ENCODE measurements at regions not wholly inside any gene's neighbourhood (a gene's known extent, or its start where the extent isn't known, plus 50 kb on each side); places are given as distances from the start of the nearest gene placed in this dataset.
"Not testable (repeated sequence)": the region's sequence is repeated elsewhere in the genome, so short reads cannot be mapped to it uniquely, and the experiment has no call there.

DNA sequence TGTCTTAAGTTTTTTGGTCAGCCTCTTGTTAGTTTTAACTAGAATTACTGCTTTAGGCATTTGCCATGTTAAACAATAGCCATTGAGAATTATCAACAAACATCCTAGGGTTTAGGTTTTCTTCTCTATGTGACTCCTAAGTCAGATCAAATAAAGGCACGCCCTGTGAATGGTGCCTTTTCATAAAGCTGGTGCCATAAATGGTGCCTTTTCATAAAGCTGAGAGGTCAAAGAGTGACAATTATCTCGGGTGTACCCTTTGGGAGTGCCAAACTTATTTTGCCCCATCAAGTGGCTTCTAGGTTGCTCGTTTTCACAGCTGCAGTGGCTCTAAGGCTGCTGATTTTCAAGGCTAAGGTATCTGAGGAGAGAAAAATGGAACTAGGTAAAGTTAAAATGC, 391.6 kb downstream of the DMRTA1 start:
- TF ChIP-seq, protein P1, sequence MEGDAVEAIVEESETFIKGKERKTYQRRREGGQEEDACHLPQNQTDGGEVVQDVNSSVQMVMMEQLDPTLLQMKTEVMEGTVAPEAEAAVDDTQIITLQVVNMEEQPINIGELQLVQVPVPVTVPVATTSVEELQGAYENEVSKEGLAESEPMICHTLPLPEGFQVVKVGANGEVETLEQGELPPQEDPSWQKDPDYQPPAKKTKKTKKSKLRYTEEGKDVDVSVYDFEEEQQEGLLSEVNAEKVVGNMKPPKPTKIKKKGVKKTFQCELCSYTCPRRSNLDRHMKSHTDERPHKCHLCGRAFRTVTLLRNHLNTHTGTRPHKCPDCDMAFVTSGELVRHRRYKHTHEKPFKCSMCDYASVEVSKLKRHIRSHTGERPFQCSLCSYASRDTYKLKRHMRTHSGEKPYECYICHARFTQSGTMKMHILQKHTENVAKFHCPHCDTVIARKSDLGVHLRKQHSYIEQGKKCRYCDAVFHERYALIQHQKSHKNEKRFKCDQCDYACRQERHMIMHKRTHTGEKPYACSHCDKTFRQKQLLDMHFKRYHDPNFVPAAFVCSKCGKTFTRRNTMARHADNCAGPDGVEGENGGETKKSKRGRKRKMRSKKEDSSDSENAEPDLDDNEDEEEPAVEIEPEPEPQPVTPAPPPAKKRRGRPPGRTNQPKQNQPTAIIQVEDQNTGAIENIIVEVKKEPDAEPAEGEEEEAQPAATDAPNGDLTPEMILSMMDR (IDR thresholded peaks at IDR 0.05; ENCODE audit: unreplicated experiment): no peak
- no peaks in the 10 kb centered on the region for H3K4me1 Mint-ChIP-seq (ENCODE audit: low read depth)
- H3K27me3 Mint-ChIP-seq: no peaks in the 10 kb centered on the region
- peaks cover 3% of the 10 kb centered on the region for H3K9me3 Mint-ChIP-seq (ENCODE audit: low read depth)
- no peak for DNase-seq (ENCODE audit: low spot score, unreplicated experiment)
- no peaks in the 10 kb centered on the region for H3K36me3 Mint-ChIP-seq (ENCODE audit: insufficient read depth)
- no peak overlapping the region for H3K27ac Mint-ChIP-seq
- no peak overlapping the region for H3K4me3 Mint-ChIP-seq (ENCODE audit: low read depth)

DNA sequence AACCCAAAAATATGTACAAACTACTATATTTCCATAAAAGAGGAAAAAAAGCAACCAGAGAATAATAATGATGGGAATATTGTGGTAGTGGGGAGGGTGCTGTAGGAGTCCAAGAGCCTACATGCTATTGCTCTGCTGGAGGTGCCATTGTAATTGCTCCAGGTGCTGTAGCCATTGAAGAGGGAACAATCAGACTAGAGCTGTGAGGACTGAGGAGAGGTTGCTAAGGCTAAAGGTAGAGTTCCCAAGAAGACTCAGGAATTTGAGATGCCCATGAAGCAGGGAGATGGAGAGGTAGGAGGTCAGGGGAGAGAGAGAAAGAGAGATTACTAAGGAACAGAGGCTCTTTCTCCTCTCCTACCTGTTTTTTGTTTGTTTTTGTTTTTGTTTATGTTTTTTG, 394.0 kb downstream of the DMRTA1 start:
- H3K4me1 Mint-ChIP-seq (ENCODE audit: low read depth): no peaks in the 10 kb centered on the region
- no peak for DNase-seq (ENCODE audit: low spot score, unreplicated experiment)
- H3K4me3 Mint-ChIP-seq (ENCODE audit: low read depth): no peak overlapping the region
- H3K9me3 Mint-ChIP-seq (ENCODE audit: low read depth): peaks cover 20% of the 10 kb centered on the region
- H3K36me3 Mint-ChIP-seq (ENCODE audit: insufficient read depth): peaks cover 3% of the 10 kb centered on the region
- TF ChIP-seq, protein P1 (IDR thresholded peaks at IDR 0.05; ENCODE audit: unreplicated experiment): no peak
- no peak overlapping the region for H3K27ac Mint-ChIP-seq
- no peaks in the 10 kb centered on the region for H3K27me3 Mint-ChIP-seq

DNA sequence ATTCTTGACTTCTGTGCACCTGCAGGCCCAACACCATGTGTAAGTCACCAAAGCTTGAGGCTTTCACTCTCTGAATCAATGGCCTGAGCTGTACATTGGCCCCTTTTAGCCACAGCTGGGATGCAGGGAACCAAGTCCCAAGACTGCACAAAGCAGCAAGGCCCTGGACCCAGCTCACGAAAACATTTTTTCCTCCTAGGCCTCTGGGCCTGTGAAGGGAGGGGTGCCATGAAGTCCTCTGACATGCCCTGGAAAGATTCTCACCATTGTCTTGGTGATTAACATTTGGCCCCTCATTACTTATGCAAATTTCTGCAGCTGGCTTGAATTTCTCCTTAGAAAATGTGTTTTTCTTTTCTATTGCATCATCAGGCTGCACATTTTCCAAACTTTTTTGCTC, 398.6 kb downstream of the DMRTA1 start:
- DNase-seq (ENCODE audit: low spot score, unreplicated experiment); H3K4me3 Mint-ChIP-seq (ENCODE audit: low read depth); H3K36me3 Mint-ChIP-seq (ENCODE audit: insufficient read depth); H3K27ac Mint-ChIP-seq; H3K4me1 Mint-ChIP-seq (ENCODE audit: low read depth); H3K27me3 Mint-ChIP-seq: not testable (repeated sequence)
- peaks cover 39% of the 10 kb centered on the region for H3K9me3 Mint-ChIP-seq (ENCODE audit: low read depth)

DNA sequence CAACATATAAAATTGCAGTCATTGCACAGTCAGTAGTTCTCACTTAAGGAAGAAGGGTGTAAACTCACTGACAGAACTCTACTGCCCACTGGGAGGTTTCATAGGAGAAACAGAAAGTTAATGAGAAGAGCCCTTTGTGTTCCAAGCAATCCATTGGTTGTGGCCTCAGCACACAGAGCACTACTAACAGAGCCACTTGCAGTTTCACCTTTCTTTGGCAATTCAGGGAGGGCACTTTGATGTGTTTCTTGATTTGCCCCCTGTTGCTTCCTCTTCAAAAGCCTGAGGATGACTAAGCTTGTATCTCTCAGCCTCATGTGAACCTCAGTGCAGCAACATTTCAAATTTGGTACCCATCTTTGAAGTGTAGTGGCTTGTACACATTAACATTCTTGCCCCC, 409.4 kb downstream of the DMRTA1 start:
- TF ChIP-seq, protein P1 (IDR thresholded peaks at IDR 0.05; ENCODE audit: unreplicated experiment): no peak
- Mint-ChIP-seq H3K36me3 (ENCODE audit: insufficient read depth) (no peaks in the 10 kb centered on the region), H3K27me3 (no peaks in the 10 kb centered on the region), H3K27ac (no peak overlapping the region), H3K4me1 (ENCODE audit: low read depth) (no peaks in the 10 kb centered on the region), H3K9me3 (ENCODE audit: low read depth) (peaks cover 19% of the 10 kb centered on the region), H3K4me3 (ENCODE audit: low read depth) (no peak overlapping the region)
- DNase-seq (ENCODE audit: low spot score, unreplicated experiment): no peak

DNA sequence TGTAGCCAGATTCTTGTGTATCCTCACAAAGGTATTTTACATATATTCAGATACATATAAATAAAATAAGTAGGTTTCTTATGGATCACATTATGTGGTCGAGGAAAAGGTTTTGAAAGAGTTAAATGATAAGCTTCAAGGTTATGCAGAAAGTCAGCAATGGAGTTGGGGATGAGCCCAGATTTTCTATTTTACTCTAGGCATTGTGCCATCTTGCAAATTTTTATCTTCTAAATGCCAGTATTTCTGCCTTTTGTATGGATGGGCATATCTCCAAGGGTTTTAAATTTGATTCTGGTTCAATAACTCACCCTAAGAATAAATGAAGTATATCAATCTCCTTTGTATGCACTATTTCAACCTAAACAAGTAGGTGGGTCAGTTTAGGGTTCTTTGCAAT, 410.7 kb downstream of the DMRTA1 start:
- TF ChIP-seq, protein P1 (IDR thresholded peaks at IDR 0.05; ENCODE audit: unreplicated experiment): no peak
- no peaks in the 10 kb centered on the region for H3K4me1 Mint-ChIP-seq (ENCODE audit: low read depth)
- DNase-seq (ENCODE audit: low spot score, unreplicated experiment): no peak
- H3K27ac Mint-ChIP-seq: no peak overlapping the region
- H3K36me3 Mint-ChIP-seq (ENCODE audit: insufficient read depth): no peaks in the 10 kb centered on the region
- H3K27me3 Mint-ChIP-seq: no peaks in the 10 kb centered on the region
- peaks cover 20% of the 10 kb centered on the region for H3K9me3 Mint-ChIP-seq (ENCODE audit: low read depth)
- no peak overlapping the region for H3K4me3 Mint-ChIP-seq (ENCODE audit: low read depth)

DNA sequence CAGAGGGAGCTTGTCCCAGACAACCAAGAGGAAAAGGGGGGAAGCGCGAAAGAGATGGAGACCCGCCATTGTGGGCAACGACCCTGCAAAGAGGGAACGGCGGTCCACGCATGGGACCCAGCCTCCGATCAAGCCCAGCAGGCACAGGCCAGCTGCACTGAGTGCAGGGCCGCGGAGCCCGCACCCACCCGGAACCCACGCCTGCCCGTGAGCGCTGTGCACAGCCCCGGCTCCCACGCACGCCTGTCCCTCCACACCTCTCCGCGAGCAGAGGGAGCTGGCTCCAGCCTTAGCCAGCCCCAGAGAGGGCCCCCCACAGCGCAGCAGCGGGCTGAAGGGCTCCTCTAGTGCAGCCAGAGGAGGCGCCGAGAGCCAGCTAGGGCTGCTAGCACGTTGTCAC, 416.5 kb downstream of the DMRTA1 start:
- no peak overlapping the region for H3K27ac Mint-ChIP-seq
- TF ChIP-seq, protein P1 (IDR thresholded peaks at IDR 0.05; ENCODE audit: unreplicated experiment): no peak

More for the DNA sequence above, 416.5 kb downstream of the DMRTA1 start:
- H3K4me1 Mint-ChIP-seq (ENCODE audit: low read depth): no peaks in the 10 kb centered on the region
- no peaks in the 10 kb centered on the region for H3K27me3 Mint-ChIP-seq
- H3K36me3 Mint-ChIP-seq (ENCODE audit: insufficient read depth): no peaks in the 10 kb centered on the region
- H3K9me3 Mint-ChIP-seq (ENCODE audit: low read depth): peaks cover 20% of the 10 kb centered on the region
- no peak for DNase-seq (ENCODE audit: low spot score, unreplicated experiment)
- H3K4me3 Mint-ChIP-seq (ENCODE audit: low read depth): no peak overlapping the region

All from progenitor cell of endocrine pancreas (in vitro differentiated cells).